K562 (cell line): ENCODE measurements at regions not wholly inside any gene's neighbourhood (a gene's known extent, or its start where the extent isn't known, plus 50 kb on each side); places are given as distances from the start of the nearest gene placed in this dataset.

Experiments used
- ATAC-seq: fragments of 200-7000 bp; cut with Tn5 transposase; 3 replicates; pipeline ENCODE4 v1.9.1; 2020; ENCODE audit warnings: moderate library complexity
- BruUV-seq: library from RNA; stranded (reverse); fragments of 400-500 nt; replicated peaks from 2 replicates; lab custom pipeline; 2021; lab: Mats Ljungman, UMichigan
- CTCF ChIA-PET: fragments of 300-600 bp; formaldehyde crosslinking; extraction: SDS; loops from one replicate; lab custom pipeline; 2021; ENCODE audit warnings: low intra/inter-chr PET ratio; lab: Yijun Ruan, JAX
- POLR2A ChIA-PET: fragments of 300-600, 350-650 bp; sonication (Branson Sonifier 250); formaldehyde crosslinking; extraction: SDS; loops from one replicate; lab custom pipeline; 2021; ENCODE audit warnings: antibody characterized with exemption, inconsistent platforms; lab: Yijun Ruan, JAX
- DNase-seq, 4 experiments: peaks; one replicate each; pipeline versions ENCODE4 v3.0.0 to v3.0.0-alpha.2; 2011 to 2018; ENCODE audit warnings: low spot score in 3 of 4, mixed read lengths in 3 of 4; ENCODE audit errors: extremely low read depth in 1 of 4
- FAIRE-seq: peaks from 2 replicates; lab custom pipeline; 2011; peaks lifted over from hg19 to GRCh38; lab: Jason Lieb, UNC
- H2AFZ ChIP-seq: 2 replicates; pipeline ENCODE4 v1.6.0; 2011; ENCODE audit warnings: low read depth, low read length, control low read depth, inconsistent platforms
- H3K27ac ChIP-seq: fragments of 200-600 bp; 3 replicates; pipeline ENCODE4 v1.8.0; 2011; ENCODE audit warnings: low read depth, mild to moderate bottlenecking, control low read depth, inconsistent platforms, low read length, moderate library complexity, mixed read lengths; ENCODE audit errors: extremely low read depth
- H3K27me3 ChIP-seq, 2 experiments: fragments of 300-600 bp in 1 of 2; 2 replicates in 1 of 2; 3 replicates in 1 of 2; pipeline versions ENCODE4 v1.6.0 to v1.8.0; 2011; ENCODE audit warnings: inconsistent platforms in 2 of 2, low read length in 2 of 2, mild to moderate bottlenecking in 1 of 2, mixed read lengths in 1 of 2, moderate library complexity in 1 of 2; ENCODE audit not compliant: control insufficient read depth in 2 of 2, insufficient read depth in 2 of 2
- H3K36me3 ChIP-seq: fragments of 300-600 bp; 3 replicates; pipeline ENCODE4 v1.8.0; 2011; ENCODE audit warnings: mild to moderate bottlenecking, low read length, inconsistent platforms; ENCODE audit not compliant: control insufficient read depth, insufficient read depth
- H3K4me1 ChIP-seq, 2 experiments: fragments of 200-600 bp in 1 of 2; replicated peaks in 1 of 2; 2 replicates in 1 of 2; 3 replicates in 1 of 2; pipeline versions ENCODE4 v1.5.1 to v1.8.0; 2011; ENCODE audit warnings: inconsistent platforms in 2 of 2, low read length in 2 of 2, mild to moderate bottlenecking in 1 of 2, mixed read lengths in 1 of 2, moderate library complexity in 1 of 2; ENCODE audit not compliant: control insufficient read depth in 2 of 2, insufficient read depth in 2 of 2
- H3K4me2 ChIP-seq: 2 replicates; pipeline ENCODE4 v1.6.1; 2011; ENCODE audit warnings: low read length, control low read depth, inconsistent platforms, mixed read lengths; ENCODE audit not compliant: insufficient read depth
- H3K4me3 ChIP-seq: fragments of 200-600 bp; sonication (generic), shearing (Covaris generic); 2 replicates; pipeline ENCODE4 v1.5.1; 2016; ENCODE audit warnings: control low read depth, inconsistent platforms
- H3K79me2 ChIP-seq: fragments of 200-600 bp; 3 replicates; pipeline ENCODE4 v1.8.0; 2011; ENCODE audit warnings: low read length, inconsistent platforms; ENCODE audit not compliant: control insufficient read depth, insufficient read depth
- H3K9ac ChIP-seq, 2 experiments: 2 replicates each; pipeline versions ENCODE4 v1.6.0 to v1.6.1; 2011; ENCODE audit warnings: low read depth in 2 of 2, low read length in 2 of 2, control low read depth in 1 of 2, inconsistent platforms in 1 of 2, mild to moderate bottlenecking in 1 of 2, mixed read lengths in 1 of 2; ENCODE audit not compliant: insufficient read depth in 1 of 2
- H3K9me1 ChIP-seq: one replicate; pipeline ENCODE4 v1.6.0; 2011; ENCODE audit warnings: inconsistent platforms, mild to moderate bottlenecking, low read length, moderate library complexity; ENCODE audit not compliant: control insufficient read depth, insufficient read depth
- H3K9me3 ChIP-seq: replicated peaks from 2 replicates; pipeline ENCODE4 v1.5.1; 2011; ENCODE audit warnings: low read depth, low read length, inconsistent platforms; ENCODE audit not compliant: control insufficient read depth, insufficient read depth
- H4K20me1 ChIP-seq: replicated peaks from 2 replicates; pipeline ENCODE4 v1.6.1; 2011; ENCODE audit warnings: low read length, inconsistent platforms, mixed read lengths; ENCODE audit not compliant: control insufficient read depth, insufficient read depth
- CBX3 ChIP-seq, 2 experiments: IDR thresholded peaks; 1 replicate in 1 of 2; 2 replicates in 1 of 2; pipeline ENCODE4 v1.6.1; 2012; ENCODE audit warnings: inconsistent platforms in 2 of 2, low read length in 2 of 2, borderline replicate concordance in 1 of 2, control low read depth in 1 of 2
- MCM2 ChIP-seq: fragments of 450-650 bp; IDR thresholded peaks from 2 replicates; pipeline ENCODE4 v1.6.1; 2017; ENCODE audit warnings: low read depth, mild to moderate bottlenecking
- NR2F6 ChIP-seq: fragments of 450-650 bp; formaldehyde crosslinking; IDR thresholded peaks from 2 replicates; pipeline ENCODE4 v1.4.0; 2020; ENCODE audit warnings: mild to moderate bottlenecking
- OTX1 ChIP-seq: fragments of 450-650 bp; formaldehyde crosslinking; IDR thresholded peaks from 2 replicates; pipeline ENCODE4 v1.4.0; 2022; ENCODE audit warnings: mild to moderate bottlenecking
- TBP ChIP-seq: optimal IDR thresholded peaks from 2 replicates; pipeline ENCODE3; 2011; ENCODE audit warnings: low read depth, low read length, improper control_type of control experiment
- TCF7 ChIP-seq: sonication (generic); IDR thresholded peaks from 2 replicates; pipeline ENCODE4 v1.6.1; 2016; ENCODE audit warnings: antibody characterized with exemption, borderline replicate concordance
- TSC22D4 ChIP-seq: fragments of 450-650 bp; IDR thresholded peaks from 2 replicates; pipeline ENCODE4 v1.6.1; 2016; ENCODE audit warnings: missing genetic modification characterization, missing biosample characterization, control low read depth
- ZNF217 ChIP-seq: sonication (generic); formaldehyde crosslinking; IDR thresholded peaks from 2 replicates; pipeline ENCODE4 v1.8.0; 2022; ENCODE audit warnings: mild to moderate bottlenecking, missing genetic modification reagents
- ZNF263 ChIP-seq: sonication (generic); formaldehyde crosslinking; IDR thresholded peaks from 2 replicates; pipeline ENCODE4 v1.8.0; 2022; ENCODE audit warnings: mild to moderate bottlenecking, missing genetic modification reagents, borderline replicate concordance
- ZNF583 ChIP-seq: fragments of 250-450 bp; sonication (Bioruptor Pico); IDR thresholded peaks from 2 replicates; pipeline ENCODE4 v1.4.0; 2020
- WGBS: fragments of 100-300 bp; shearing (Covaris generic); methylation state at CpG from one replicate; pipeline ENCODE4 v1.1.6; 2016; ENCODE audit warnings: low coverage, mixed read lengths; ENCODE audit not compliant: insufficient coverage; ENCODE audit errors: missing lambda C conversion rate; 5-methylcytosine and 5-hydroxymethylcytosine counted together
- in situ Hi-C: fragments of 300-500 bp; cut with MboI; formaldehyde crosslinking; loops from 4 replicates; pipeline ENCODE4 v1.15.0; 2018; ENCODE audit warnings: inconsistent platforms, mixed read lengths
- intact Hi-C: fragments of 100-400 bp; cut with micrococcal nuclease; formaldehyde crosslinking; loops from 2 replicates; pipeline ENCODE4 v1.14.2; 2022
- TF ChIP-seq, protein P1 (sequence below): sonication (generic); formaldehyde crosslinking; IDR thresholded peaks from 2 replicates; pipeline ENCODE4 v1.8.0; 2022; ENCODE audit warnings: mild to moderate bottlenecking, missing genetic modification reagents
- TF ChIP-seq, protein P2 (sequence below): fragments of 250-450 bp; sonication (Bioruptor Pico); IDR thresholded peaks from 2 replicates; pipeline ENCODE4 v1.8.0; 2021; ENCODE audit warnings: moderate library complexity, mild to moderate bottlenecking, inconsistent platforms
- TF ChIP-seq, protein P3 (sequence below), 2 experiments: IDR thresholded peaks; 2 replicates each; pipeline ENCODE4 v1.6.1; 2012; ENCODE audit warnings: improper control_type of control experiment in 2 of 2, low read depth in 2 of 2, low read length in 2 of 2, borderline replicate concordance in 1 of 2

DNA sequence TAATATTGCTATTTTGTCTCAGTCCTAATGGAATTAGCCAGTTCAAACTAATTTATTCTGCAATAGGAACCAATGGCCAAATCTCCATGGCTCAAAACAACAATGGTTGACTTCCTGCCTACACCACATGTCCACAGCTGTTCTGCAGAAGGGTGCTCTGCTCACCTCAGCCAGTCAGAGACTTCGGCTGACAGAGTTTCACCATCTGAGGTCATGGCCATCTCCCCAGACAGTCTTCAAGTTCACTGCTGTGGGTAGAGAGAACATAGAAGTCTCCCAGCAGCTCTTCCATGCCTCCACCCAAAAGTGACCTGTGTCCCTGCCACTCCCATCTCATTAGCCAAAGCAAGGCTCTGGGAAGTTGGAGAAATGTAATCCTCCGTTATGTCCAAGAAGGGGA, 65.1 kb upstream of the FOXC1 start:
- intact Hi-C loops (no loop called here), in situ Hi-C loops (no loop called here)
- Histone ChIP-seq H3K4me3 (no peak overlapping the region), H3K9ac (no peak overlapping the region), H3K9me3 (no peaks in the 10 kb centered on the region), H2AFZ (no peak overlapping the region), H3K9me1 (no peaks in the 10 kb centered on the region), H3K27ac (no peak overlapping the region), H3K4me2 (no peak overlapping the region), H3K36me3 (no peaks in the 10 kb centered on the region), H3K79me2 (no peaks in the 10 kb centered on the region), H3K4me1 (no peaks in the 10 kb centered on the region), H3K27me3 (peaks cover 4 to 17% of the 10 kb centered on the region in 2 experiments; a peak in 4 of 5 replicates), H4K20me1 (no peaks in the 10 kb centered on the region)
- DNase-seq = no peak
- 0% methylated on average over 2 of the region's 2 CpGs for WGBS
- TF ChIP-seq MCM2 (no peak), TCF7 (no peak), CBX3 (IDR thresholded peaks at IDR 0.05; ENCODE audit: borderline replicate concordance in 1 of 2, low read length in 2 of 2) (no peak)
- TF ChIP-seq, protein P1, sequence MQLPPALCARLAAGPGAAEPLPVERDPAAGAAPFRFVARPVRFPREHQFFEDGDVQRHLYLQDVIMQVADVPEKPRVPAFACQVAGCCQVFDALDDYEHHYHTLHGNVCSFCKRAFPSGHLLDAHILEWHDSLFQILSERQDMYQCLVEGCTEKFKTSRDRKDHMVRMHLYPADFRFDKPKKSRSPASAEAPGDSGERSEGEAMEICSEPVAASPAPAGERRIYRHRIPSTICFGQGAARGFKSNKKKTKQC (CRISPR knock-in tag) = no peak
- FAIRE-seq = no peak
- BruUV-seq = no TSS peak
- ChIA-PET POLR2A (no interaction called here), CTCF (no interaction called here)
- ATAC-seq = no peak

DNA sequence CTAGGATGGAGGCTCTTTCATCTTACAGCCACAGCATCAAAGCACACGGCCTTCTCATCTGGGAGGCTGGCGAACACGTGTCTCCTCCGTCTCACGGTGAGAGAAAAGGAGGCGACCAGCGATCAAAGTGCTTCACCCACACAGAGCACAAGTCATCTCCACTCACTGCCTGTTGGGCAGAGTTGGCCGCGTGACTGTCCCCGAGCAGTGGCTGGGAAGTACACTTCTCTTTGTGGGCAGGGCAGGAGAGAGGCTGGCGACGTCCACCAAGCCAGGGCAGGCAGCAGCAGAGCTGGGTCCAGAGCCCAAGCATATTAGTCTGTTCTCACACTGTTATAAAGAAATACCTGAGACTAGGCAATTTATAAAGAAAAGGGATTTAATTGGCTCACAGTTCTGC, 64.1 kb upstream of the FOXC1 start:
- CTCF ChIA-PET = no interaction called here
- TF ChIP-seq, protein P2, sequence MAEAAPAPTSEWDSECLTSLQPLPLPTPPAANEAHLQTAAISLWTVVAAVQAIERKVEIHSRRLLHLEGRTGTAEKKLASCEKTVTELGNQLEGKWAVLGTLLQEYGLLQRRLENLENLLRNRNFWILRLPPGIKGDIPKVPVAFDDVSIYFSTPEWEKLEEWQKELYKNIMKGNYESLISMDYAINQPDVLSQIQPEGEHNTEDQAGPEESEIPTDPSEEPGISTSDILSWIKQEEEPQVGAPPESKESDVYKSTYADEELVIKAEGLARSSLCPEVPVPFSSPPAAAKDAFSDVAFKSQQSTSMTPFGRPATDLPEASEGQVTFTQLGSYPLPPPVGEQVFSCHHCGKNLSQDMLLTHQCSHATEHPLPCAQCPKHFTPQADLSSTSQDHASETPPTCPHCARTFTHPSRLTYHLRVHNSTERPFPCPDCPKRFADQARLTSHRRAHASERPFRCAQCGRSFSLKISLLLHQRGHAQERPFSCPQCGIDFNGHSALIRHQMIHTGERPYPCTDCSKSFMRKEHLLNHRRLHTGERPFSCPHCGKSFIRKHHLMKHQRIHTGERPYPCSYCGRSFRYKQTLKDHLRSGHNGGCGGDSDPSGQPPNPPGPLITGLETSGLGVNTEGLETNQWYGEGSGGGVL (CRISPR knock-in tag) = no peak
- TF ChIP-seq TSC22D4 (tag) (no peak), NR2F6 (CRISPR knock-in tag) (no peak), ZNF263 (CRISPR knock-in tag) (no peak), OTX1 (CRISPR knock-in tag) (no peak), TBP (no peak), ZNF583 (CRISPR knock-in tag) (no peak), ZNF217 (CRISPR knock-in tag) (no peak)
- TF ChIP-seq, protein P3, sequence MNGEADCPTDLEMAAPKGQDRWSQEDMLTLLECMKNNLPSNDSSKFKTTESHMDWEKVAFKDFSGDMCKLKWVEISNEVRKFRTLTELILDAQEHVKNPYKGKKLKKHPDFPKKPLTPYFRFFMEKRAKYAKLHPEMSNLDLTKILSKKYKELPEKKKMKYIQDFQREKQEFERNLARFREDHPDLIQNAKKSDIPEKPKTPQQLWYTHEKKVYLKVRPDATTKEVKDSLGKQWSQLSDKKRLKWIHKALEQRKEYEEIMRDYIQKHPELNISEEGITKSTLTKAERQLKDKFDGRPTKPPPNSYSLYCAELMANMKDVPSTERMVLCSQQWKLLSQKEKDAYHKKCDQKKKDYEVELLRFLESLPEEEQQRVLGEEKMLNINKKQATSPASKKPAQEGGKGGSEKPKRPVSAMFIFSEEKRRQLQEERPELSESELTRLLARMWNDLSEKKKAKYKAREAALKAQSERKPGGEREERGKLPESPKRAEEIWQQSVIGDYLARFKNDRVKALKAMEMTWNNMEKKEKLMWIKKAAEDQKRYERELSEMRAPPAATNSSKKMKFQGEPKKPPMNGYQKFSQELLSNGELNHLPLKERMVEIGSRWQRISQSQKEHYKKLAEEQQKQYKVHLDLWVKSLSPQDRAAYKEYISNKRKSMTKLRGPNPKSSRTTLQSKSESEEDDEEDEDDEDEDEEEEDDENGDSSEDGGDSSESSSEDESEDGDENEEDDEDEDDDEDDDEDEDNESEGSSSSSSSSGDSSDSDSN (IDR thresholded peaks at IDR 0.05; ENCODE audit: borderline replicate concordance in 1 of 2, low read depth in 2 of 2, low read length in 2 of 2) = no peak

More for the DNA sequence above, 64.1 kb upstream of the FOXC1 start:
- no TSS peak for BruUV-seq
- intact Hi-C loops (no loop called here), in situ Hi-C loops (no loop called here)
- 0% methylated on average over 12 of the region's 12 CpGs for WGBS
- H3K4me1 ChIP-seq = no peaks in the 10 kb centered on the region
- no peak overlapping the region for H3K9ac ChIP-seq
- no peaks in the 10 kb centered on the region for H3K36me3 ChIP-seq
- peaks cover 4 to 11% of the 10 kb centered on the region in 2 experiments; a peak in 4 of 5 replicates for H3K27me3 ChIP-seq
- DNase-seq (no peak), ATAC-seq (no peak), FAIRE-seq (no peak)
- no peak overlapping the region for H3K27ac ChIP-seq
- no peaks in the 10 kb centered on the region for H3K79me2 ChIP-seq
- H3K4me3 ChIP-seq = no peak overlapping the region
- no peak overlapping the region for H3K4me2 ChIP-seq
- POLR2A ChIA-PET = no interaction called here
- H4K20me1 ChIP-seq = no peaks in the 10 kb centered on the region
- no peaks in the 10 kb centered on the region for H3K9me3 ChIP-seq
- H3K9me1 ChIP-seq = no peaks in the 10 kb centered on the region
- H2AFZ ChIP-seq = no peak overlapping the region
